ENCODE measurements at regions not wholly inside any gene's neighbourhood (a gene's known extent, or its start where the extent isn't known, plus 50 kb on each side); places are given as distances from the start of the nearest gene placed in this dataset.
"Not testable (repeated sequence)": the region's sequence is repeated elsewhere in the genome, so short reads cannot be mapped to it uniquely, and the experiment has no call there.

- DNase-seq (ENCODE audit: low spot score); intact Hi-C loops (cut with DNase I); ATAC-seq: not testable (repeated sequence)
Measured at GRCh38 chr15:84401891-84402840, 166.6 kb downstream of the GOLGA6L4 start.

- ATAC-seq: no peak
- intact Hi-C loops (cut with DNase I): no loop called here
- no peak for DNase-seq (ENCODE audit: low spot score)
Measured at GRCh38 chr15:84402856-84403608, 167.5 kb downstream of the GOLGA6L4 start.

- ATAC-seq; DNase-seq (ENCODE audit: low spot score); intact Hi-C loops (cut with DNase I): not testable (repeated sequence)
Measured at GRCh38 chr15:84409357-84409756, 173.8 kb downstream of the GOLGA6L4 start.

DNA sequence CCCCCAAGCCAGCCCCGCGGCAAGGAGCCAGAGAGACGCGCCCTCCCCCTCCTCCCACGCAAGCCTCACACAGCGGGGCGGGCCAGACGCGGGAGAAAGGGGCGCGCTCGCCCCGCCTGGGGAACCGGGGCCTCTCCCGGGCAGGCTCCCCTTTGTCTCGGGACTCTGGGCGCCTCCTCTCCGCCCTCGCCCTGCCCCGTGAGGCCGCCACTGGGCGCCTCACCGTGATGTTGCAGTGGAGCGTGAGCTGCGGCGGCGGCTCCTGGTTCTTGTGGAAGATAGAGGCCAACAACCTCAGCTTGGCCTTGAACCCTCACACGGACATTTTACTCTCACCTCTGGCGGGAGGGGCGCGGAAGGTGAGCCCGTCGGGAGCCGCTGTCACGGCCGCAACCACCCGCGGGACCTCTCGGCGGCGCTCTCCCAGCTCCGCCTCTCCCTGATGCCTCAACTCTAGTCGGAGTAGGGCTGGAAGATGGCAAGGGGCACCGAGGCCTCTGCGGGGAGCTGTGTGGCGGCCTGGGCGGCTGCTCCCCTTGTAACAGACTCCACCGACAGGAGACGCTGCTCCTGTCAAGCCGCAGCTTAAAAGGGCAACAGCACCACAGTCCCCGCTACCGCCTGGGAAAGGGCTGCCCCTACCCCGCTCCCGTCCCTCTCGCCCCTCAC lies 179.2 kb upstream of the ZSCAN2 start:
- DNase-seq (ENCODE audit: low spot score): peak; percentile 13
- intact Hi-C loops (cut with DNase I); ATAC-seq: not testable (repeated sequence)

DNA sequence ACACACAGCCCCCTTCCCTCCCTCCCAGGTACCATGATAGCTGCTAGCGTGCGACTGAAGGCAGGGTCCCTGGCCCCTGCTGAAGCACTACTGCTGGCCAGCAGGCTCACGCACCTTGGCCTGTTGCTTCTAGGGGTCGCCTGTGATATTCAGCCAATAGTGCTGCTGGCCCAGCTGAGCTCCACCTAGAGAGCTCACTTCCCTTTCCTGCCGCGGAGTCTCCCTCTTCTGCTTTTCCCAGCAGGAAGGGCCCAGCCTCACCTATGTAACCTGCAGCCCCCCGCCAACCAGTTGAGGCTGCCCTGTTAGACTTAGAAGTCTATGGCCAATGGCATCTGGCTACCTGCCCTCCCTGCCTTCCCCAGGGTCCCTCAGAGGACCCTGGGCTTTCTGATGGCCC lies 175.5 kb upstream of the ZSCAN2 start:
- peak; percentile 49 for DNase-seq (ENCODE audit: low spot score)
- ATAC-seq; intact Hi-C loops (cut with DNase I): not testable (repeated sequence)

- ATAC-seq: peak; percentile 36
- intact Hi-C loops (cut with DNase I); DNase-seq (ENCODE audit: low spot score): not testable (repeated sequence)
Measured at GRCh38 chr15:84473305-84473877, 127.4 kb upstream of the ZSCAN2 start.

DNA sequence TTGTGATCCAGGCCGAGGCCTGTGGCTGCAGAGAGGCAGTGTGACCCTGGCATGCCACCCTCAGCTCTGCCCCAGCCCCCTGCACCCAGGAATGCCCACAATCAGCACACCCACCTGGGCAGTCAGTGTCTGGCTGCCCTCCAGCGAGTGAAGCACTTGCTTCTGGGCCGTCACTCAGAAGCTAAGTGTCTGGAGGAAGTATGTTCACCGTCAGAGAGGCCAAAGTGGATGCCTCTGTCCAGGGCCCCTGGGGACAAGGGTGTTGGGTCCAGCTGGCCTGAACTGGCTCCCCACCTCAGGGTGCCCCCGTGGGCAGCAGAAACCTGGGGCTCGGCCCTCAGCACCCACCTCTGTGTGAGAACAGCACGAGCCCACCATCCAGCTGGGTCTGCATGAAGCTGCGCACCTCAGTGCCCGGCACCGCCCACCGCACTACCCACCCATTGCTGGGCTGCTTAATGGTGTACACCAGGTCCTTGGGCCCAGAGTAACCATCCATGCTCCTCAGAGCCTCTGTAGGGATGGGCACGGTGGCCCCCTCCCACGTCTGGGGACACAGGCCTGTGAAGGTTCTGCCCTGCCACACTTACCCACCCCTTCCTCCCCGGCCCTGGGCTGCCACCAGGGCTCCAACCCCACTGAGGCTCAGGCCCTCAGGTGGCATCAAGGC lies 124.3 kb upstream of the ZSCAN2 start:
- peak; percentile 39 for ATAC-seq
- DNase-seq (ENCODE audit: low spot score); intact Hi-C loops (cut with DNase I): not testable (repeated sequence)

GRCh38 chr15:84477550-84477949 lies 123.3 kb upstream of the ZSCAN2 start:
- peak; percentile 90 for ATAC-seq
- DNase-seq (ENCODE audit: low spot score); intact Hi-C loops (cut with DNase I): not testable (repeated sequence)

DNA sequence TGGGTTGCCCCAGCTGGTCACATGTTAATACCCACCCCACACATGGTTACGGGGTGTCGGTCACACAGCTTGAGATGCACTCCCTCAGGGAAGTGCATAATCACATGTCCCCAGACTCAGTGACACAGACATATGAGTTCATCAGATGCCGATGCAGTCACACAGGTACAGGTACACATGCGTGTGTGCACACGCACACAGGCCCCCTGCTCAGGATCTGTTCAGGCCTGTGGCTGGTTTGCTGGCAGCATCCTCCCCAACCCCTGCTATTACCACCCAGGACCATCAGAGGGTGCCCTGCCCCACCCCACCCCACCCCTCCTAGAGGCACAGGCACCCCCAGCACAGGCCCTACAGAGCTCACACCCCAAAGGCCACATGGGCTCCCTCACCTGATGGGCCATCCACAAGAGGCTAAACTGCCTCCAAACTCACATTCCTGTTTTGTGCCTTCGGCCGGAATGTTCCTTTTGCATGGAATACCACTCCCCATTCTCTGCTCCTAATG lies 120.6 kb upstream of the ZSCAN2 start:
- intact Hi-C loops (cut with DNase I); ATAC-seq; DNase-seq (ENCODE audit: low spot score): not testable (repeated sequence)

DNA sequence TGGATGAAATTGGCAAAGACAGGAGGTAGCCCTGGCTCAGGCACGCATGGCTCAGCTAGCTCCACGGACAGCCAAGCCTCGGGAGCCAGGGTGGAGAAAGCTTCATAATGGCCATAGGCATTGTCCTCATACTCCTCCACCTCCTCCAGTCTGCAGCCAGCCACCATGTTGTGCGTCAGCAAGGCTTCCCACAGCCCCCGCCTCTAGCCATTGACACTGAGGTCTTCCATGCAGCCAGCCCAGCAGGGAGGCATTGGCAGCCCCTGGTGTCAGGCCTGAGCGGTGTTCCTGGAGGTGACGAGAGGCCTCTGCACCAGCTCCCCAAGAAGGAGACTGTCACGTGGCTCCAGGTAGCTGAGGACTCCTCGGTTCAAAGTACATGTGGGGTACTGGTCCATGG lies 117.0 kb upstream of the ZSCAN2 start:
- DNase-seq (ENCODE audit: low spot score); ATAC-seq; intact Hi-C loops (cut with DNase I): not testable (repeated sequence)

DNA sequence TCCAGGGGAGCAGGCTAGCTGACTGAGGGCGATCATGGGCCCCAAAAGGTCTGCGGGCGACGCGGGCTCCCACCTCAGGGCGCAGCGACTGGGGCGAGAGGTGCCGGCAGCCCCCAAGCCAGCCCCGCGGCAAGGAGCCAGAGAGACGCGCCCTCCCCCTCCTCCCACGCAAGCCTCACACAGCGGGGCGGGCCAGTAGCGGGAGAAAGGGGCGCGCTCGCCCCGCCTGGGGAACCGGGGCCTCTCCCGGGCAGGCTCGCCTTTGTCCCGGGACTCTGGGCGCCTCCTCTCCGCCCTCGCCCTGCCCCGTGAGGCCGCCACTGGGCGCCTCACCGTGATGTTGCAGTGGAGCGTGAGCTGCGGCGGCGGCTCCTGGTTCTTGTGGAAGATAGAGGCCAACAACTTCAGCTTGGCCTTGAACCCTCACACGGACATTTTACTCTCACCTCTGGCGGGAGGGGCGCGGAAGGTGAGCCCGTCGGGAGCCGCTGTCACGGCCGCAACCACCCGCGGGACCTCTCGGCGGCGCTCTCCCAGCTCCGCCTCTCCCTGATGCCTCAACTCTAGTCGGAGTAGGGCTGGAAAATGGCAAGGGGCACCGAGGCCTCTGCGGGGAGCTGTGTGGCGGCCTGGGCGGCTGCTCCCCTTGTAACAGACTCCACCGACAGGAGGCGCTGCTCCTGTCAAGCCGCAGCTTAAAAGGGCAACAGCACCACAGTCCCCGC lies 100.5 kb upstream of the ZSCAN2 start:
- DNase-seq (ENCODE audit: low spot score): peak; percentile 45
- intact Hi-C loops (cut with DNase I); ATAC-seq: not testable (repeated sequence)

GRCh38 chr15:84503101-84503500 lies 97.7 kb upstream of the ZSCAN2 start:
- intact Hi-C loops (cut with DNase I); DNase-seq (ENCODE audit: low spot score); ATAC-seq: not testable (repeated sequence)

DNA sequence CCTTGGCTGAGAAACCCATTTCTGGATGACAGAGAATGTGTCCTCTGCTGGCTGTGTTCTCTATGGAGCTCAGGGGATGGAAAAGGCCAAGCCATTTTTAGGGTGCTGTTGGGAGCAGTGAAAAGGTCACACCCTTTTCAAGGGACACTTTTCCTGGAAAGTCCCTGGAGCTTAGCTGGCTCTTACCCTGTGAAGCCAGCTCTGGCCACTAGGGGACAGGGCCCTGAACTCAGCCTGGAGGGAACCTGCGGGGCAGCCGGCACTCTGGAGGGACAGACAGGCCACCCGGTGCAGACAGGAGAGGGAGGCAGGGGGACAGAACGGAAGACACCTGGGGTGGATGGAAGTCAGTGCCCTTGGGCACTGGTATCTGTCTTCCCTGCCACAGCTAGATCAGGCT lies 95.3 kb upstream of the ZSCAN2 start:
- ATAC-seq; intact Hi-C loops (cut with DNase I): not testable (repeated sequence)

DNA sequence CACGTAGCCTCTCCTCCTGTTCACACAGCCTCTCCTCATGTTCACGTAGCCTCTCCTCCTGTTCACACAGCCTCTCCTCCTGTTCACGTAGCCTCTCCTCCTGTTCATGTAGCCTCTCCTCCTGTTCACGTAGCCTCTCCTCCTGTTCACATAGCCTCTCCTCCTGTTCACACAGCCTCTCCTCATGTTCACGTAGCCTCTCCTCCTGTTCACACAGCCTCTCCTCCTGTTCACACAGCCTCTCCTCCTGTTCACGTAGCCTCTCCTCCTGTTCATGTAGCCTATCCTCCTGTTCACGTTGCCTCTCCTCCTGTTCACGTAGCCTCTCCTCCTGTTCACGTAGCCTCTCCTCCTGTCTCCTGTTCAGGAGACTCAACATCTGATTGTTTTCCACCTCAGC lies 88.5 kb upstream of the ZSCAN2 start:
- DNase-seq (ENCODE audit: low spot score); intact Hi-C loops (cut with DNase I); ATAC-seq: not testable (repeated sequence)

More for the DNA sequence above, 95.3 kb upstream of the ZSCAN2 start:
- DNase-seq (ENCODE audit: low spot score): not testable (repeated sequence)

- DNase-seq (ENCODE audit: low spot score); ATAC-seq; intact Hi-C loops (cut with DNase I): not testable (repeated sequence)
Measured at GRCh38 chr15:84516773-84517172, 84.0 kb upstream of the ZSCAN2 start.

GRCh38 chr15:84525491-84526344 lies 75.1 kb upstream of the ZSCAN2 start:
- DNase-seq (ENCODE audit: low spot score); ATAC-seq; intact Hi-C loops (cut with DNase I): not testable (repeated sequence)

Data from sciatic nerve (tissue), 2 donors.